ENCODE measurements at regions not wholly inside any gene's neighbourhood (a gene's known extent, or its start where the extent isn't known, plus 50 kb on each side); places are given as distances from the start of the nearest gene placed in this dataset.
"Not testable (repeated sequence)": the region's sequence is repeated elsewhere in the genome, so short reads cannot be mapped to it uniquely, and the experiment has no call there.

DNA sequence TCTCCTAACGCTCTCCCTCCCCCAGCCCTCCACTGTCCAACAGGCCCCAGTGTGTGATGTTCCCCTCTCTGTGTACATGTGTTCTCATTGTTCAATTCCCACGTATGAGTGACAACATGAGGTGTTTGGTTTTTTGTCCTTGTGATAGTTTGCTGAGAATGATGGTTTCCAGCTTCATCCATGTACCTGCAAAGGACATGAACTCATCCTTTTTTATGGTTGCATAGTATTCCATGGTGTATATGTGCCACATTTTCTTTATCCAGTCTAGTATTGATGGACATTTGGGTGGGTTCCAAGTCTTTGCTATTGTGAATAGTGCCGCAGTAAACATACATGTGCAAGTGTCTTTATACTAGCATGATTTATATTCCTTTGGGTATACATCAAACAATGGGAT is 347.4 kb downstream of the MAGEE1 start:
- not testable (repeated sequence) for DNase-seq (ENCODE audit: low read depth)

- DNase-seq (ENCODE audit: low read depth): no peak
These were observed 368.8 kb downstream of the MAGEE1 start for GRCh38 chrX:76796311-76796710.

GRCh38 chrX:76802708-76803107 is 375.2 kb downstream of the MAGEE1 start:
- no peak for DNase-seq (ENCODE audit: low read depth)

- no peak for DNase-seq (ENCODE audit: low read depth)
These were observed 388.2 kb downstream of the MAGEE1 start for GRCh38 chrX:76815754-76816153.

DNA sequence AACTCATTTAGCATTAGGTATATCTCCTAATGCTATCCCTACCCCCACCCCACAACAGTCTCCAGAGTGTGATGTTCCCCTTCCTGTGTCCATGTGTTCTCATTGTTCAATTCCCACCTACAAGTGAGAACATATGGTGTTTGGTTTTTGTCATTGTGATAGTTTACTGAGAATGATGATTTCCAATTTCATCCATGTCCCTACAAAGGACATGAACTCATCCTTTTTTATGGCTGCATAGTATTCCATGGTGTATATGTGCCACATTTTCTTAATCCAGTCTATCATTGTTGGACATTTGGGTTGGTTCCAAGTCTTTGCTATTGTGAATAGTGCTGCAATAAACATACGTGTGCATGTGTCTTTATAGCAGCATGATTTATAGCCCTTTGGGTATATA is 389.8 kb downstream of the MAGEE1 start:
- DNase-seq (ENCODE audit: low read depth): not testable (repeated sequence)

GRCh38 chrX:76821276-76821675 is 393.8 kb downstream of the MAGEE1 start:
- DNase-seq (ENCODE audit: low read depth): no peak

GRCh38 chrX:76827672-76828071 is 400.2 kb downstream of the MAGEE1 start:
- no peak for DNase-seq (ENCODE audit: low read depth)

DNA sequence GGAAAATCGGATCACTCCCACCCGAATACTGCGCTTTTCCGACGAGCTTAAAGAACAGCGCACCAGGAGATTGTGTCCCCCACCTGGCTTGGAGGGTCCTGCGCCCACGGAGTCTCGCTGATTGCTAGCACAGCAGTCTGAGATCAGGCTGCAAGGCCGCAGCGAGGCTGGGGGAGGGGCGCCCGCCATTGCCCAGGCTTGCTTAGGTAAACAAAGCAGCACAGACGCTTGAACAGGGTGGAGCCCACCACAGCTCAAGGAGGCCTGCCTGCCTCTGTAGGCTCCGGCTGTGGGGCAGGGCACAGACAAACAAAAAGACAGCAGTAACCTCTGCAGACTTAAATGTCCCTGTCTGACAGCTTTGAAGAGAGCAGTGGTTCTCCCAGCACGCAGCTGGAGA is 413.4 kb downstream of the MAGEE1 start:
- not testable (repeated sequence) for DNase-seq (ENCODE audit: low read depth)

GRCh38 chrX:76850851-76851250 is 423.3 kb downstream of the MAGEE1 start:
- DNase-seq (ENCODE audit: low read depth): no peak

GRCh38 chrX:76862509-76862908 is 435.0 kb downstream of the MAGEE1 start:
- DNase-seq (ENCODE audit: low read depth): no peak

DNA sequence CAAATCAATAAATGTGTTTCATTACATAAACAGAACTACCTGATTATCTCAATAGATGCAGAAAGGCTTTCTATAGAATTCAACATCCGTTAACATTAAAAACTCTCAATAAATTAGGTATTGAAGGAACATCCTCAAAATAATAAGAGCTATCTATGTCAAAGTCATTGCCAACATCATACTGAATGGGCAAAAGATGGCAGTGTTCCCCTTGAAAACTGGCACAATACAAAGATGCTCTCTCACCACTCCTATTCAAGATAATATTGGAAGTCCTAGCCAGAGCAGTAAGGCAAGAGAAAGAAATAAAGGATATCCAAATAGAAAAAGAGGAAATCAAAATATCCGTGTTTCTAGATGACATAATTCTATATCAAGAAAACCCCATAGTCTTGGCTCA is 466.4 kb downstream of the MAGEE1 start:
- no peak for DNase-seq (ENCODE audit: low read depth)

DNA sequence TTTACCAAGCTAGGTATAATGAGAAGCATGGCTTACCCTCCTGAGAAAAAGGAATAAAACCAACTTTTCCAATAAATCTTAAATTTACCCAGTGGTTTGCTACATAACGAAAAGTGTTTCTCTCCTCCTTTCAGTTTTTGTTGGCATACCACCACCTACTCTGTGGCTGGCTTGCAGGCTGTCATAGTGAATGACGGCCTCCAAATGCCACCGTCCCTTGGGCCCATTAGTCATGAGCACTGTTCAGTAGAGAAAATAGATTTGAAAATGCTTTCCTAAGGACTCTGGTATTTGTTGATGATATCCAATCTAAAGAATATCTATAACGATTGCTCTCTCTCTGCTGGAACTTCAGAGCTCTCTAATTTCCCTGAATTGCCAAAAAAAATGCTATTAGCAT is 488.3 kb downstream of the MAGEE1 start:
- no peak for DNase-seq (ENCODE audit: low read depth)

DNA sequence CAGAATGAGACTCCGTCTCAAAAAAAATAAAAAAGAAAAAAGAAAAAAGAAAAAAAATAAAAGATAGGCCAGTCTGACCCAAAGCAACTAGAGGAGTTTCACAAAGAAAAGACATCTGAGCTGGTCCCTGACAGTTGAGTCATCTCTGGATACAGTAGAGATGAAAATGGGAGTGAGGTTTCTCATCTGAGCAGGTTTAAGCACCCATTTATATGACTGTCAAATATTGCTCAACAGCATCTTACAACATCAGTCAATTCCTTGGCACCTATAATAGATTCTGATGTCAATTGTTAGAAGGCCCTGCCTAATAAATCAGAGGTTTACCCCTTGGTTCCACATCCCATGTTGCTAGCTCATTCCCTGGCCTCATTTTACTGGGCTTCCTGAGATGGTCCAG is 490.5 kb downstream of the MAGEE1 start:
- DNase-seq (ENCODE audit: low read depth): no peak

DNA sequence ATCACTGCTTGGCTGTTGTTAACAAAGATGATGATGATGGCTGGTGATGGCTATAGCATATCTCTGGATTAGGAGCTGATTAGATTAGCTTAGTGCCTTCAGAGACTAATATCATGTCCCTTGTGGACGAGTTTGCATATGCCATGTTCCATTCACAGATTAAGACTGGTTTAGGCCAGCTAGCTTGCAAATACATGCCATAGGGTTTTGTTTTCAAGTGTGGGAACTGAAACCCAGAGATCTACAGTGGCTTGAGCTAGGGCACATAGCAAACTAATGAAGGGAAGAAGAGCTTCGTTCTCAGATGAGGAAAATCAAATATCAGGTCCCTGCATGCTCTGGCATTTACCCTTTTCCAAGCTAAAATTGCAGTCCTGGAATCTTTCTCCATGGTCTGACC is 492.3 kb downstream of the MAGEE1 start:
- DNase-seq (ENCODE audit: low read depth): no peak

GRCh38 chrX:76920607-76921006 is 493.1 kb downstream of the MAGEE1 start:
- no peak for DNase-seq (ENCODE audit: low read depth)

GRCh38 chrX:76921176-76921575 is 493.7 kb downstream of the MAGEE1 start:
- no peak for DNase-seq (ENCODE audit: low read depth)

DNA sequence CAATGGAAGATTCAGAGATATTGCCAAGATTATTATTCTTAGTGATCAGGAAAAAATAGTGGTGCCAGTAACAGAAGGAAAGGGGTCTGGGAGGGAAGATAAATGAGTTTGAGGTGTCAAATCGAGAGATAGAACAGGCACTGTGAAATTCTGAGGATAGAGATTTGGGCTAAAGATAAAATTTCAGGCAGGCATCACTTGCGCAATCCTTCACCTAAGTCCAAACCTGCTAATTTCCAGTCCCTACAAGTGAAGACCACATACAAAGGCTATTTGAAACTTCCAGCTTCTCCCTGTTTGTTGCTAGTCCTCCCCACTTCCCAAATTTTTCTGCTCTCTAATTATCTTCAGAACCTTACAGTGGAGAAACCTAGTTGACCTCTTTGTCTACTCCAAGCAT is 494.6 kb downstream of the MAGEE1 start:
- DNase-seq (ENCODE audit: low read depth): no peak

DNA sequence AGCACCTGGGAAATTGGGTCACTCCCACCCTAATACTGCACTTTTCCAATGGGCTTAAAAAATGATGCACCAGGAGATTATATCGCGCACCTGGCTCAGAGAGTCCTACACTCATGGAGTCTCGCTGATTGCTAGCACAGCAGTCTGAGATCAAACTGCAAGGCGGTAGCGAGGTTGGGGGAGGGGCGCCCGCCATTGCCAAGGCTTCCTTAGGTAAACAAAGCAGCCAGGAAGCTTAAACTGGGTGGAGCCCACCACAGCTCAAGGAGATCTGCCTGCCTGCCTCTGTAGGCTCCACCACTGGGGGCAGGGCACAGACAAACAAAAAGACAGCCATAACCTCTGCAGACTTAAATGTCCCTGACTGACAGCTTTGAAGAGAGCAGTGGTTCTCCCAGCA is 497.1 kb downstream of the MAGEE1 start:
- not testable (repeated sequence) for DNase-seq (ENCODE audit: low read depth)

- DNase-seq (ENCODE audit: low read depth): no peak
These were observed 504.0 kb downstream of the MAGEE1 start for GRCh38 chrX:76931518-76931917.

DNA sequence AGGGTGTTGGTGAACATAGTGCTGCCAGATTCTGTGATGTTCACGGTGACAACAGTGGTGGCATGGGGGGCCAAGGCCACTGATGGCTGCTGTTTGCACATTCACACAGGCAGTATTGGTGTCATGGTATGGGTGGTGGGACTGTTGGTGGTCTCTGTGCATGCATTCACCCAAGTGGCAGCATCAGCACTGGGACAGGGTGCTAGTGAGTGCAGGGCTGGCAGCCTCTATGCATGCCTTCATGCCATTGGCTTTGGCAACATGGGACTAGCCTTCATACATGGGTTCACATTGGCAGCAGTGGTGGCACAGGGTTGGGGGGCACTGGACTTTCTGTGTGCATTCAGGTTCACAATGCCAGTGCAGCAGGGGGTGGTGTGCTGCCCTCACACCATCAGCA is 489.7 kb upstream of the FGF16 start:
- no peak for DNase-seq (ENCODE audit: low read depth)

GRCh38 chrX:76971393-76972376 is 475.5 kb upstream of the FGF16 start:
- no peak for DNase-seq (ENCODE audit: low read depth)

- no peak for DNase-seq (ENCODE audit: low read depth)
These were observed 469.7 kb upstream of the FGF16 start for GRCh38 chrX:76977452-76977851.

DNA sequence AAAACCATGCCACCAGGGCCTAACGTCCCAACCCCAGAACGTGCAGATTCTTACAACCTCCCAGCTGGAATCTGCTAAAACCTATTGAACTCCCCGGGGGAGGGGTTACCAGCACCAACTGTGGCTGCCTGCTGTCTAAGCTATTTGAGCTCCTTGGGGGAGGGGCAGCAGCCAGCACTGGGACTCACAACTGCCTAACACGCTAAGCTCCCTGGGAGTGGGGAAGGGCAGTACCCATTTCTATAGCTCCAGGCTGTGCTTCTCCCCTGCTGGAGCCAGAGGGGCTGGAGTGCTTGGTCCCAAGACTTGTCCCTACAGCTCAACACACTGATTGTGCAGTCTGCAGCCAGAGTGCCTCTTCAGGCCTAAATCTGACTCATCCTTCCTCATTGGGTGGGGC is 459.8 kb upstream of the FGF16 start:
- DNase-seq (ENCODE audit: low read depth): no peak

DNA sequence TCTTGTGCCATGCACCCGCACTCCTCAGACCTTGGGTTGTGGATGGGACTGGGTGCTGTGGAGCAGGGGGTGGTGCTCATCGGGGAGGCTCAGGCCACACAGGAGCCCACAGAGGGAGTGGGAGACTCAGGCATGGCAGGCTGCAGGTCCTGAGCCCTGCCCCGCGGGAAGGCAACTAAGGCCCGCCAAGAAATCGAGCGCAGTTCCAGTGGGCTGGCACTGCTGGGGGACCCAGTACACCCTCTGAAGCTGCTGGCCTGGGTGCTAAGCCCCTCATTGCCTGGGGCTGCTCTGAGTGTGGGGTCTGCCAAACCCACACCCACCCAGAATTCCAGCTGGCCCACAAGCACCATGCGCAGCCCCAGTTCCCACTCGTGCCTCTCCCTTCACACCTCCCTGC is 450.5 kb upstream of the FGF16 start:
- no peak for DNase-seq (ENCODE audit: low read depth)

Measured in stimulated activated CD8-positive, alpha-beta memory T cell treated with anti-CD3 and anti-CD28 coated beads, Interleukin-4, amount 100 ng/mL, for 24 hours (primary cell).